Body of pancreas (tissue), 4 donors: ENCODE measurements at regions not wholly inside any gene's neighbourhood (a gene's known extent, or its start where the extent isn't known, plus 50 kb on each side); places are given as distances from the start of the nearest gene placed in this dataset. TPM values are rescaled to one million over a fixed set of nuclear protein-coding genes. Genes with fewer than 3 reads are reported as not detected.

Experiments used
- ATAC-seq: fragments of 150-250 bp; one replicate; pipeline ENCODE4 v1.9.1; 2016
- DNase-seq, 4 donors: peaks; one replicate each; pipeline ENCODE4 v3.0.0-alpha.2; 2019
- H3K27ac ChIP-seq, 4 donors: fragments of 200-600 bp; sonication (generic); 1 replicate in 3 of 4; 2 replicates in 1 of 4; pipeline versions ENCODE4 v1.5.1 to v1.6.1; 2016 to 2019; ENCODE audit warnings: mild to moderate bottlenecking in 1 of 4, mixed read lengths in 1 of 4, moderate library complexity in 1 of 4
- H3K27me3 ChIP-seq, 2 donors: fragments of 200-600 bp; sonication (generic); one replicate each; pipeline ENCODE4 v1.6.0; 2016; ENCODE audit warnings: mild to moderate bottlenecking in 1 of 2
- H3K36me3 ChIP-seq, 2 donors: fragments of 200-600 bp; sonication (generic); replicated peaks in 1 of 2; 2 replicates each; pipeline ENCODE4 v1.5.1; 2016; ENCODE audit warnings: low read depth in 2 of 2; ENCODE audit not compliant: insufficient read depth in 1 of 2
- H3K4me1 ChIP-seq: fragments of 200-600 bp; sonication (generic); one replicate; pipeline ENCODE4 v1.6.0; 2016
- H3K4me3 ChIP-seq, 2 donors: fragments of 200-600 bp; sonication (generic); 1 replicate in 1 of 2; 2 replicates in 1 of 2; pipeline ENCODE4 v1.5.1; 2016 to 2019
- H3K9me3 ChIP-seq, 3 donors: fragments of 200-600 bp; sonication (generic); 1 replicate in 2 of 3; 2 replicates in 1 of 3; pipeline ENCODE4 v1.5.1; 2016
- POLR2A ChIP-seq, 3 donors: fragments of 450-650 bp; IDR thresholded peaks; one replicate each; pipeline ENCODE4 v1.6.1; 2016; ENCODE audit warnings: antibody characterized with exemption in 3 of 3, mild to moderate bottlenecking in 2 of 3
- intact Hi-C: fragments of 100-400 bp; cut with DNase I; formaldehyde crosslinking; loops from one replicate; pipeline ENCODE4 v1.15.1; 2023
- small RNA-seq: library from RNA; depleted of rRNA; stranded (forward); fragments of <200 nt; gene quantifications from one replicate; pipeline ENCODE3, GENCODE V24; 2016
- TF ChIP-seq, protein P1 (sequence below), 7 experiments: fragments of 450-650 bp in 4 of 7; fragments of 200-600 bp in 3 of 7; sonication (generic) in 3 of 7; IDR thresholded peaks; one replicate each; pipeline ENCODE4 v1.5.1; 2016 to 2019; ENCODE audit warnings: antibody characterized with exemption in 7 of 7

DNA sequence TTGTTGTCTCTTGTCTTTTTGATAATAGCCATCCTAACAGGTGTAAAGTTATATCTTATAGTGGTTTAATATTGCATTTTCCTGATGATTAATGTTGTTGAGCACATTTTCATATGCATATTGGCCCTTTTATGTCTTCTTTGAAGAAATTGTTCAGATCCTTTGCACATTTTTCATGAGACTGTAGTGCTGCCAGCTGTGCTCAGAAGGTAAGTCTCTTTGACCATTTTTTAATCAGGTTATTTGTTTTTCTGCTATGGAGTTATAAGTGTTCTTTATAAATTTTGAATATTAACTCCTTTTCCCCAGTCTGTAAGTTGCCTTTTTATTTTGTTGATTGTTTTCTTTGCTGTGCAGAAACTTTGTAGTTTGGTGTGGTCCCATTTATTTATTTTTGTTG lies 55.8 kb upstream of the ZNF184 start:
- DNase-seq, result no peak
- H3K27me3 ChIP-seq, result no peaks in the 10 kb centered on the region
- intact Hi-C loops, result loop anchor here (10.0 kb wide), 1 partner anchor 236 kb away; no protein-coding TSS in a partner anchor
- TF ChIP-seq, protein P1, sequence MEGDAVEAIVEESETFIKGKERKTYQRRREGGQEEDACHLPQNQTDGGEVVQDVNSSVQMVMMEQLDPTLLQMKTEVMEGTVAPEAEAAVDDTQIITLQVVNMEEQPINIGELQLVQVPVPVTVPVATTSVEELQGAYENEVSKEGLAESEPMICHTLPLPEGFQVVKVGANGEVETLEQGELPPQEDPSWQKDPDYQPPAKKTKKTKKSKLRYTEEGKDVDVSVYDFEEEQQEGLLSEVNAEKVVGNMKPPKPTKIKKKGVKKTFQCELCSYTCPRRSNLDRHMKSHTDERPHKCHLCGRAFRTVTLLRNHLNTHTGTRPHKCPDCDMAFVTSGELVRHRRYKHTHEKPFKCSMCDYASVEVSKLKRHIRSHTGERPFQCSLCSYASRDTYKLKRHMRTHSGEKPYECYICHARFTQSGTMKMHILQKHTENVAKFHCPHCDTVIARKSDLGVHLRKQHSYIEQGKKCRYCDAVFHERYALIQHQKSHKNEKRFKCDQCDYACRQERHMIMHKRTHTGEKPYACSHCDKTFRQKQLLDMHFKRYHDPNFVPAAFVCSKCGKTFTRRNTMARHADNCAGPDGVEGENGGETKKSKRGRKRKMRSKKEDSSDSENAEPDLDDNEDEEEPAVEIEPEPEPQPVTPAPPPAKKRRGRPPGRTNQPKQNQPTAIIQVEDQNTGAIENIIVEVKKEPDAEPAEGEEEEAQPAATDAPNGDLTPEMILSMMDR (IDR thresholded peaks at IDR 0.05), result no peak
- TF ChIP-seq POLR2A (IDR thresholded peaks at IDR 0.05), result no peak
- H3K9me3 ChIP-seq, result no peaks in the 10 kb centered on the region
- H3K36me3 ChIP-seq, result no peaks in the 10 kb centered on the region
- H3K27ac ChIP-seq, result no peak overlapping the region
- ATAC-seq, result no peak
- no peak overlapping the region for H3K4me3 ChIP-seq
- H3K4me1 ChIP-seq, result no peaks in the 10 kb centered on the region

Small RNA genes lying in the stretch of these regions (small RNA-seq; reads per million reads assigned to genes)
- gene AL031229.1 (not detected), gene HIST1H4PS1 (not detected), gene RNU6-471P (not detected)
